KBM-7 (cell line): ENCODE measurements at regions not wholly inside any gene's neighbourhood (a gene's known extent, or its start where the extent isn't known, plus 50 kb on each side); places are given as distances from the start of the nearest gene placed in this dataset.

Source experiments
- DNase-seq: peaks from one replicate; pipeline ENCODE4 v3.0.0-alpha.2; 2015
- in situ Hi-C: fragments of 300-500 bp; cut with MboI; formaldehyde crosslinking; loops from 2 replicates; pipeline ENCODE4 v1.14.3; 2020; ENCODE audit warnings: low sequenced_read_pairs, low pct_unique_long_range_greater_than_20kb, mixed read lengths

GRCh38 chr5:172588380-172588779 lies 52.7 kb upstream of the NEURL1B start:
- DNase-seq, result no peak
- in situ Hi-C loops, result no loop called here

GRCh38 chr5:172587061-172587405 lies 54.0 kb upstream of the NEURL1B start:
- in situ Hi-C loops, result no loop called here
- no peak for DNase-seq

DNA sequence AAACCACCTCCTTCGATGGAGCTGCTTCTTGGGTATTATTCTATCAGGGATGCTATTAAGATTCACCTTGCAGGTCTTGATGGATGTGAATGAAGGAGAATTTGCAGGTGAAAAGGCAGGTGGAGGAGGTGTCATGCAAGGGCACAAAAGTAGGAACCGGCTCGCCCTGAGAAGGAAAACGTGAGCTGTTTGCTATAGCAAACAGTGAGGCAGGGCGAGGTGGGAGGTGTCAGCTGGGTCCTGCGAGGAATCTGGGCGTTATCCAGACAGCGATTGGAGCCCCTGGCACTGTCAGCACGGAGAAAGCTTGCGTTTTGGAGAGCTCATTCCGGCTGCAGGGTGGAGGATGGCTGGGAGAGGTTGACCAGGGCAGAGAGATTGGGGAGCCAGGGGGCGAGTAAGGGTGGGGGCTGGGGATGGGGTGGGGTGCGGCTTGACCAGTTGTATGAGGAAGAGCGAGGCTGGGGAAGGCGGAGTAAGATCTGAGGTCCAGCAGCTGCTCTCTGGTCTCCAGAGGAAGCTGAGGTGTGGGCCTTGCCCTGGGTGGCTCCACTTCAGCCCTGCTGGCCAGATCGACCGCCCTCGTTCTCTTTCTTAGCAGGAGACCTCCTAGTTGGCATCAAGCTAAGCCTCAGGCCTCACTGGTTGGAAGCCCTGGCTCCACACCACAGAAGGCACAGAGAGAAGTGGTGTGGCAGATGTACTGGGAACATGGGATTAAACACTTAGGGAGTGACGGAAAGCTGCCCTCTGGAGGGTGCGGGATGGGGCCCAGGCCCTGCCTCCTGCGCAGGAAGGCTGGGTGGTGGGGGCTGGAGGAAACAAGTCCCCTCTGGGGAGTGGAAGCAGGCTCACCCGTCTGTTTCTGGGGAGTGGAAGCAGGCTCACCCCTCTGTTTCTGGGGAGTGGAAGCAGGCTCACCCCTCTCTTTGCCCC lies 54.7 kb upstream of the NEURL1B start:
- in situ Hi-C loops, result no loop called here
- DNase-seq, result no peak

GRCh38 chr5:172585114-172585513 lies 55.9 kb upstream of the NEURL1B start:
- no peak for DNase-seq
- in situ Hi-C loops, result no loop called here

DNA sequence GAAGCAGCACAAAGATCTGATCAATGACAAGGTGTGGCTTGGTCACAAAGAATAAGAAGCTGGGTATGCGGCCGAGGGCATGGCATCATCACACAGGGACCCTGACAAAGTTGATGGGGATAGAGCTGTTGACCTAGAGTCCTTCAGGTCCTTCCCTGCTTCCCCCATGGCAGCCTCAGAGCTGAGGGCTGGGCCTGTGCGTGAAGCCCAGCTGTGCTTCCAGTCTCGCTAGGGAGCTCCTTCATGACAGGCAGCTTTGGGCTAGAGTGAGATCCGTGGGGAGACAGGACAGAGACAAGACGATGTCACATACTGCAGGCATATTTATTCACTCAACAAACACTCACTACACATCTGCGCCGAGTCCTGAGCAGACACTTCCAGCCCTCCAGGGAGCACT lies 56.4 kb upstream of the NEURL1B start:
- no peak for DNase-seq
- in situ Hi-C loops, result no loop called here

DNA sequence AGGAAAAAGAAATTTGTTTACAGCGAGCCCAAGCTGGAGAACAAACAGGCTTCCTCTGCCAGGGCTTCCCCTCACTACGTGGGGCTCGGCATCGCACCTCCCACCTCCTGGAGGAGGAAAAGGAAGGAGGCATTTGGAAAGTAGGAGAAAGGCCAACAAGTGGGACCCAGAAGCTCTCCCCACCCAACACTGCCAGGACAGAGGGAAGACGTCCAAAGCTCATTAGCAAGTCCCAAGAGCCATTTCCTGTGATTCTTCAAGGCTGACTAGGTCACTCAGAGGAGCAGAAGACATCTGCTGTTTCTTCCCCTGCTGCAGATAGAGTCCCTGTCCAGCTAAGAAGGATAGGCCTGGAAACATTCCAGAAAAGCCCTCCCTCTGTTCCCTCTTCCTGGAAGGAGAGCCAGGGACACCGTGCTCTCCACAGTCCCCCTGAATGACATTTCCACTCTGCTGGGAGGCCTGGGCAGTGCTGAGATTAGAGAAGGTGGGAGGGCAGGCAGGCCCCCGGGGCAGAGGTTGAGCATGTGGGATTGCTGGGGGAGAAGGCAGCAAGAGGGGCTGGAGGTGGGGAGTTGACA lies 57.0 kb upstream of the NEURL1B start:
- in situ Hi-C loops, result no loop called here

GRCh38 chr5:172582940-172583339 lies 58.1 kb upstream of the NEURL1B start:
- in situ Hi-C loops, result no loop called here
- no peak for DNase-seq

More for the DNA sequence above, 57.0 kb upstream of the NEURL1B start:
- DNase-seq, result no peak

- in situ Hi-C loops, result no loop called here
These were observed 59.7 kb upstream of the NEURL1B start for GRCh38 chr5:172581315-172581714.

GRCh38 chr5:172579403-172579990 lies 61.6 kb upstream of the NEURL1B start:
- no peak for DNase-seq

More at GRCh38 chr5:172581315-172581714, 59.7 kb upstream of the NEURL1B start:
- no peak for DNase-seq

DNA sequence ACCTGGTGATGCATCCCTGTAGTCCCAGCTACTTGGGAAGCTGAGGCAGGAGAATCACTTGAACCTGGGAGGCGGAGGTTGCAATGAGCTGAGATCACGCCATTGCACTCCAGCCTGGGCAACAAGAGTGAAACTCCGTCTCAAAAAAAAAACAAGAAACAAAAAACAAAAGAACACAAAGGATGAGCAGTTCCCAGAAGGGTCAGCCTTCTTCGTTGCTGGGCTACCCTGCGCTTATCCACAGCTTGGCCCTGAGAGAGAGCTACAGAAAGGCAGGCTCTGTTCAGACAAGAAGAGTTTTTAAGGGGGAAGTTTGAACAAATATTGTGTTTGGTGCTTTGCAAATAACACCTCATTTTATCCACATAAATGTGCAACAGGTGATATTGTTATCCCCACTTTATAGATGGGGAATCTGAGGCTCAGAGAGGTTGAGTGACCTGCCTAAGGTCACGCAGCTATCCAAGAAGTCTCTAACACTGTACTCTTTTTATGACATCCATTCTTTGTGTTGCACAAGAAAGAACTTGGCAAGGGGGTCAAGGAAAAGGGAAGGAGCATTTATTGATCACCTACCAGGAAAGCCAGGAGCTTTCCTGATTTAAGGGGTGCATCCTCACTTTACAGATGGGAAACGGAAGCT lies 63.7 kb upstream of the NEURL1B start:
- no peak for DNase-seq
- in situ Hi-C loops, result no loop called here

More at GRCh38 chr5:172579403-172579990, 61.6 kb upstream of the NEURL1B start:
- in situ Hi-C loops, result no loop called here

GRCh38 chr5:172575816-172576545 lies 65.1 kb upstream of the NEURL1B start:
- in situ Hi-C loops, result no loop called here
- DNase-seq, result no peak

GRCh38 chr5:172575416-172575815 lies 65.6 kb upstream of the NEURL1B start:
- no peak for DNase-seq
- in situ Hi-C loops, result no loop called here

DNA sequence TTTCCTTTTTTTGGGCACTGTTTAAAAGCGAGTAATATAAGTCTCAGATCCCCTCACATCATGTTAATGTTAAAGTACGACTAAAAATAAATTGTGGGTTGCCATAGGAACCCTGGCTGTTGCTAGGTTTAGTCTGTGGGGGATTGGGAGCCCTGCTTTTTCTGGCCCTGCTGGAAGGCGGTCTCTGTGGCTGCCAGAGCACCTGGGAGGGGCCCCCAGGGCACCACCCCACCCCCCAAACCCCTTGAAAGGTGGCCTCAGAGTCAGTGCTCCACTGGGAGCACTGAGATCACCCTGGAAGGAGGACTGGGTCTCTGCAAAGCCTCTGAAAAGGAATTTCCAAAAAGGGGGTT lies 66.2 kb upstream of the NEURL1B start:
- DNase-seq, result no peak
- in situ Hi-C loops, result no loop called here

DNA sequence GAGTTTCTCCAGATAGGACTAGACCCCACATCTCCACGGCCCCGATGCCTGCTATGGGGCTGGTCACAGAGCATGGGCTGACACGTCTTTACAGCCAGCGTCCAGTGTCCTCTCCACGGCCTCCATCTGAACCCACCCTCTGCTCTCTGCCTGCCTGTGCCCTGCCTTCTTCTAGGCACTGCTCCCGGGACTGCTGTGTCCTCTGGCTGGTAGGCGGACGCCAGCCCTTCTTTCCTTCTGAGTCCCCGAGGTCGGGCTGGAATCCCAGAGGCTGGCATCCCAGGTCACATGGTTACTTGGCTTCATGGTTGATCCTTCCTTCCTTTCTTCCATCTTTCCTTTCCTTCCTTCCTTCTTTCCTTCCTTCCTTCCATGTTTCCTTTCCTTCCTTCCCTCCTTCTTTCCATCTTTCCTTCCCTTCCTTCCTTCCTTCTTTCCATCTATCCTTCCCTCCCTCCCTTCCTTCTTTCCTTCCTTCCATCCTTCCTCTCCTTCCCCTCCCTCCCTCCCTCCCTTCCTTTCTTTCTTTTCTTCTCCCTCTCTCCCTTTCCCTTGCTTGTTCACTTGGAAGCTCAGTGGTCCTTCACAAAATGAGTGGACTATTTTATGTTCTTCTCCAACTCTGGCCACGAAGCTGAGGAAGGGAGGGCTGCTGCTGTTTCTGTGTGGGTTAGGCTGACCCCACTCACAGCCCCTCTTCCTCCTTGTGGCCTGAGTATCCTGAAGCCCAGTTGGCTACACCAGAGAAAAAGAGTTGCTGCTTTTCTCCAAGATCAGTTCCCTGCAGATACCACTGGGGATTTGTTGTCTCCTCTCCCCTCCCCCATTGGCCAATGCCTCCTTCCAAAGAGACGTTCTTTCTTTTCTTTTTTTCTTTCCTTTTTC lies 66.8 kb upstream of the NEURL1B start:
- no peak for DNase-seq
- in situ Hi-C loops, result no loop called here

DNA sequence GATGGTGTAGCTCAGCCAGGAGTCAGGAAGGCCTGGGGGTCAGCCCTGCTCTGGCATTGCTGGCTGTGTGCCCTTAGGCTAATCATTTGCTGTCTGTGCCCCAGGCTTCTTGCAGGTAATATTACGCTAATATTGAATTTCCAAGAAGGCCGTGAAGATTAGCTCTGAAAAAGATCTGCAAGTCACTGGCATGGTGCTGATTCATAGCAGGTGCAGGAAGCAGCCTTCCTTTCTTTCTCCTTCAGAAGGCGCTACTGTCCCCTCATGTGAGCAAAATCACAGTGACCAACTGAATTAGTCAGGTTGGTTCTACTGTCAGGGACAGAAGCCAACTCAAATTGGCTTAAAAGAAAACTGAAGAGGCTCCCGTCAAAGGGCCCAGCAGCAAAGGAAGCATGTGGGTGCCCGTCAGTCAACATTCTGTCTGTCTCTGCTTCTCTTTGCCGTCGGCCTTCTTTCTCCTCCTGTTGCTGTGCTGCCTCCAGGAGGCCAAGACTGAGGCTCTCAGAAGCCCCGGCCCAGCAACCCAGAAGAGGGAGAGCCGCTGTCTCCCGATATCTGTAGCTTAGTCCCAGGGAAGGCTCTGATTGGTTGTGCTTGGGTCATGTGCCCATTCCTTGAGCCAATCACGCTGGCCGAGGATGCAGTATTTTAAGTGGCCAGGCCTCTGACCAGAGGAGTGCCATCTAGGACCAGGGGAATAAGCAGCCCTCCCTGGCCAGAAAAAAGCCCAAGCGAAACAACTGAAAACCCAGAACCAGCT lies 67.8 kb upstream of the NEURL1B start:
- DNase-seq, result no peak
- in situ Hi-C loops, result no loop called here

GRCh38 chr5:172572440-172572839 lies 68.6 kb upstream of the NEURL1B start:
- in situ Hi-C loops, result no loop called here
- DNase-seq, result no peak

DNA sequence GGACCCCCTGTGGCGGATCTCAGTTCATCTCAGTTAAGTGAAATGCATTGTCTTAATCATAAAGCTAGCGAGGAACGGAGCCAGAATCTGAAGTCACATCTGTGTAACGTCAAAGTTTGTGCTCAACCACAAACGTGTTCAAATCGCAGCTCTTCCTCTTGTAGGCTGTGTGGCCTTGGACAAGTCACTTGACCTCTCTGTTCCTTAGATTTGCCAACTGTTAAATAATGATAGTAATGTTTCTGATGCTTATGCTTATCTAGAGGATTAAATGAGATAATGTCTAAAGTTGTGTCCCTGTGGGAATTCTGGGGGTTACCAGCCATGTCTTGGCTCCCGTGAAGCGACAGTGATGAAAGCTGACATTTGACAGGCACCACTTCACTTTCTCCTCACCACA lies 69.2 kb upstream of the NEURL1B start:
- in situ Hi-C loops, result no loop called here
- no peak for DNase-seq

DNA sequence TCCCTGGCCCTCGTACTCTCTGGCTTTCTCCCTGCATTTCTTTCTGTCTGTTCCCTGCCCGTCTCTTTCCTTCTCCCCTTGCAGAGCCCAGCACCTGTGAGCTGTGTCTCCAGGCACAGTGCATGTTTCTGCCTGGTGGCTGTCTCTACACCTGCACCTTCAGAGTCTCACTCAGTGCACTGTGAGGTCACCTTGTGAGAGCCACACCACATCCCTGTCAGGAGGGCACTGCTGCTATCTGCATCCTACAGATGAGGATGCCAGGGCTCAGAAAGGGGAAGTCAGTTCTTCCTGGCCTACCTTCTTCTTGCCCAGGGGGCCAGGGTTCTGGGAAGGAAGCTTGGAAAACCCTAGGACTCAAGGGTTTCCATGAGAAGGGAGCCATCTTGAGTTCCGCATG lies 69.7 kb upstream of the NEURL1B start:
- no peak for DNase-seq
- in situ Hi-C loops, result no loop called here
